NCI-H2227 (cell line): ENCODE measurements at regions not wholly inside any gene's neighbourhood (a gene's known extent, or its start where the extent isn't known, plus 50 kb on each side); places are given as distances from the start of the nearest gene placed in this dataset.
"Not testable (repeated sequence)": the region's sequence is repeated elsewhere in the genome, so short reads cannot be mapped to it uniquely, and the experiment has no call there.

Experiments
- DNase-seq: peaks from one replicate; lab custom pipeline; 2025; ENCODE audit not compliant: unreplicated experiment; lab: John Stamatoyannopoulos, UW

DNA sequence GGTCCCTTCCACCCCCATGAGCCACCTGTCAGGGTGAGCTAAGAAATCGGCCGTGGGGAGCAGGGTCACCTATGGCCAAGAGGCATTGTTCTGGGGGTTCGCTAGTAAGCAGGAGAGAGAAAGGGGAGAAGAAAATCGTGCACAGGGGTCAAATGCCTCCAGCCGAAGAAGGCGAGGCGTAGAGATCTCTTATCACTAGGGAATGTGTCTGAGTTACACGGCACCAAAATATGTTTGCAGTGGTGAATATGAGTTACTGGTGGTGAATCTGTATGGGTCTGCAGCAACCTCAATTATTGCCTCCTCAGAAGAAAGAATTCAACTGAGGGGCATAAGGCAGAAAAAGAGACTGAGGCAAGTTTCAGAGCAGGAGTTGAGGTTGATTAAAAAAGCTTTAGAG is 54.2 kb upstream of the RABGAP1L start:
- DNase-seq, result no peak

DNA sequence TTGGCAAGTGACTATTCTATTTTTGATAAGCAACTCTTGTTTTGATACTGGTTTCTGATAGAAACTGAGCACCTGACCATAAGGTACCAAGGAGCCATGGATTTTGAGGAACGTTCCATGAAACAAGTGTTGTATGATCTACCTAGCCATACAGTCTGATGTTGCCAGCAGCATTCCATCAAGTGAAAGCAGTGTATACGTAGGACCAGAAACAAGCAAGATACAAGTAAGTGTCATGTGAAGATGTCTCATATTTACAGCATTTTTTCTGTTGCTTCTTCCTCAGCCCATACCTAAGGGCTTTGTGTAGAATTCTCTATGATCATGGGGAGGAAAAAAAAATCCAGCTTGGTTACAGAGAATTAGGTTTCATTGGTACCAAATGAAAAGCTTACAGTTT is 55.6 kb upstream of the RABGAP1L start:
- DNase-seq, result no peak

DNA sequence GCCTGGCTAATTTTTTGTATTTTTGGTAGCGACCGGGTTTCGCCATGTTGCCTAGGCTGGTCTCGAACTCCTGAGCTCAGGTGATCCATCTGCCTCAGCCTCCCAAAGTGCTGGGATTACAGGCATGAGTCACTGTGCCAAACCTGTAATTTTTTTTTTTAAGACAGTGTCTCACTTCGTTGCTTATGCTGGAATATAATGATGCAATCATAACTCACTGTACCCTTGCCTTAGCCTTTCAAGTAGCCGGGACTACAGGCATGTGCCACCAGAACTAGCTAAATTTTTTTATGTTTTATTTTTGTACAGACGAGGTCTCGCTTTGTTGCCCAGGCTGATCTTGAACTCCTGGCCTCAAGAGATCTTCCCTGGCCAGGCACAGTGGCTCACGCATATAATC is 57.3 kb upstream of the RABGAP1L start:
- not testable (repeated sequence) for DNase-seq

GRCh38 chr1:174097426-174097825 is 61.9 kb upstream of the RABGAP1L start:
- DNase-seq, result no peak

GRCh38 chr1:174093789-174094188 is 65.5 kb upstream of the RABGAP1L start:
- DNase-seq, result peak; percentile 10

GRCh38 chr1:174090471-174090870 is 68.3 kb upstream of the RC3H1 start:
- no peak for DNase-seq

DNA sequence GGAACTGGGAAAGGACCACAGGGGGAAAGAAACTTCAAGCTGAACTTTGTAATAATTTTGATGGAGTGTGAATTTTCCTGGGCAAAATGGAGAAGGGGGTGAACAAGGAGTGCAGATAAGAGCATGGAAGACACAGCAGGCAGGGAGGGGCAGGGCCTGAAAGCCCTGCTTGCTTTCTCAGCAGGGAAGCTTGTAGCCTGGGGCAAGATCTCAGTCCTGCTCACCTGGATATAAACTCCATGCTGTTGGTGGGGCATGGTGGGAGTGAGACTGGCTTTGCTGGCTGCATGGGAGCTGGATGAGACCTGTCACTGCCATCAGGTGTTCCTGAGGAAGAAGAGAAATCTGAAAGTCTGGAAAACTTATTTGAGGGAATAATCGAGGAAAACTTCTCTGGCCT is 58.7 kb upstream of the RC3H1 start:
- no peak for DNase-seq

- DNase-seq, result no peak
Measured at GRCh38 chr1:174079796-174080195, 57.6 kb upstream of the RC3H1 start.

- not testable (repeated sequence) for DNase-seq
Measured at GRCh38 chr1:174078916-174079315, 56.8 kb upstream of the RC3H1 start.

DNA sequence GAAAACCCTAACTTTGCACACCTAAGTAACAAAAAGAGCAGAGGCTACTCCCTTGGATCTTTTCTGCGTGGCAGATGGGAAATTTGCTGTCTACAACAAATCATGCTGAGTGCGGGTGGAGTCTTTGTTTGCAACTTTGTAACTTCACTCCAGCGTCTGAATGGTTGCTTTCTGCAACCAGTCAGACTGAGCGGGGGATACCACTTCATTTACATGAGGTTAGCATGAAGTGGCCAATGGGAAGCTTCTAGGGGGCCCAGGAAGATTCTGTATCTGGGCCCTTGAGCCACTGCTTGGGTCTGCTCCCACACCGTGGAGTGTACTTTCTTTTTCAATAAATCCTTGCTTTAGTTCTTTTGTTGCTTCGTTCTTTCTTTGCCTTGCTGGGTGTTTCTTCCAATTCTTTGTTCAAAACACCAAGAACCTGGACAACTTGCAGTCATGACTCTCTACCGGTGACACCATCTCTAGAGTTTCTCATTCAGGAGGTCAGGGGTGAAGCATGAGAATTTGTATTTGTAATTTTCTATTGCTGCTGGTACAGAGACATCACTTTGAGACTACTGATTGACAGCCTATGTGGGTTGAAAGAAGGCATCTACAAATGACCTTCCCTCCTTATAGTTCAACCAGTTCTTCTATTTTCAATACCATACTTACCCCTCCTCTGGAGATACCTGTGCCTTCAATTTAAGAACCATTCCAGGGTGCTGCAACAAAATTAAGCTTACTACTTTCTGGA is 55.8 kb upstream of the RC3H1 start:
- no peak for DNase-seq

DNA sequence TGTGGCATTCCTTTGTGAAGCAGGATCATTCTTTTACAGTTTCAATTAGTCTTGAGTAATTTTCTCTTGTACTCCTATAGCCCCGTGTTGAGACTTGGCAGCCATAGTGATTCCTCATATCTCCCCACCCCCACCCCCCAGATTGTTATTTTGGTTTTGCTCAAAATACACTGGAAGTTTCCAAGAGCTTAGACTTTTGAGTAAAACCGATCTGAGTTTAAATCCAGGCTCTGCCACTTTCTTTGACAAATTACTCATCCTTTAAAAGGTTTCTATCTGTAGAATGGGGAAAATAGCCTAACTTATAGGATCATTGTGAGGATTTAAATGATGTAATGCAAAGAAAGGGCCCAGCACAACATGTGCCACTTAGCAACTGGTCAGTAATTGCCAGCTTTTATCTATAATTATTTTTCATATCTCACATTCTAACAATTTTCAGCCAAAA is 53.1 kb upstream of the RC3H1 start:
- no peak for DNase-seq

DNA sequence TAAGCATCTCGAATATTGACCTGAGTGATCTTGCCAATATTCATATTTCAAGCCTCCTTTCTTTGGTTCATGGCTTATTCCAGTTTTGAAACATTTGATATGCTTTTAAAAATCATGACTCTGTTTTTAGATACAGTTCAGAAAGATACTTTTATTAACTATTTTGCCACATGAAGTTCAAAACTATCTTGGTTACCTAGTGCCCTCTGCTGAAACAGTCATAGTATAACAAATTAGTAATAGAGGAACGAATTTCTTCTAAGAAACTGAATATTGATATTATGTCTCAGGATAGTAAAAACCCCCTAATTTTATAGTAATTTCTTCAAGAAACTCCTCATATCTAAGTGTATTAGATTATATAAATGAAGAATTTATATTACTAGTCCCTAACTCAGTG is 52.6 kb upstream of the RC3H1 start:
- peak; percentile 4 for DNase-seq

DNA sequence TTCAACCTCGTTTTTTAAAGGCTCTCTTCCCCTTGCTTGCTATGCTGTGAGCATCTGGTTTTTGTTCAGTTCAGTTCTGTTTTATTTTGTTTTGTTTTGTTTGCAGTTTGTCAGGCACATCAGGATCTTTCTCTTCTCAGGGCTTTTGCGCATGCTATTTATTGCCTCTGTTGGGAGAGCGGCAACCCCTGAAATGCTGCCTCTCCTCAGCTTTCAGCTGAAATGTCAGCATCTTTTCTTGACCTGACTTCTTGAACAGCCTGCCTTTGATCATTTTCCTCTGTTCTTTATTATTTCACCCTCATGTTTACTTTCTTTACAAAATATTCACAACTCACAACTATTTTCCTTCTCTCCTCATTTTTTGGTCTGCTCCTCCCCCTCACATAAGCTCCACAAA is 50.4 kb upstream of the RC3H1 start:
- DNase-seq, result no peak
